HG02623 (cell line): ENCODE measurements at regions not wholly inside any gene's neighbourhood (a gene's known extent, or its start where the extent isn't known, plus 50 kb on each side); places are given as distances from the start of the nearest gene placed in this dataset.
A peak's percentile ranks its signal among the peaks of the same experiment; 100 is the strongest.

Source experiments
- ATAC-seq: cut with Tn5 transposase; IDR thresholded peaks from one replicate; pipeline ENCODE4 v1.9.1; 2021; ENCODE audit warnings: moderate library complexity; ENCODE audit not compliant: unreplicated experiment

- ATAC-seq = no peak
Measured at GRCh38 chr2:18907508-18907907, 318.1 kb upstream of the NT5C1B start.

GRCh38 chr2:18903750-18904149 lies 314.4 kb upstream of the NT5C1B start:
- peak; percentile 96 for ATAC-seq

GRCh38 chr2:18901242-18901641 lies 311.9 kb upstream of the NT5C1B start:
- no peak for ATAC-seq

GRCh38 chr2:18900691-18901141 lies 311.3 kb upstream of the NT5C1B start:
- ATAC-seq = no peak

- no peak for ATAC-seq
Measured at GRCh38 chr2:18899725-18900124, 310.4 kb upstream of the NT5C1B start.

GRCh38 chr2:18898271-18898670 lies 308.9 kb upstream of the NT5C1B start:
- no peak for ATAC-seq

GRCh38 chr2:18896125-18896764 lies 306.9 kb upstream of the NT5C1B start:
- no peak for ATAC-seq

- ATAC-seq = no peak
Measured at GRCh38 chr2:18891600-18892345, 302.4 kb upstream of the NT5C1B start.

GRCh38 chr2:18889565-18890332 lies 300.4 kb upstream of the NT5C1B start:
- no peak for ATAC-seq

GRCh38 chr2:18885457-18885856 lies 296.1 kb upstream of the NT5C1B start:
- no peak for ATAC-seq

- no peak for ATAC-seq
Measured at GRCh38 chr2:18883616-18884456, 294.5 kb upstream of the NT5C1B start.

- ATAC-seq = no peak
Measured at GRCh38 chr2:18871430-18871829, 282.1 kb upstream of the NT5C1B start.

GRCh38 chr2:18870307-18870706 lies 280.9 kb upstream of the NT5C1B start:
- ATAC-seq = no peak

- ATAC-seq = no peak
Measured at GRCh38 chr2:18861951-18862350, 272.6 kb upstream of the NT5C1B start.

- ATAC-seq = no peak
Measured at GRCh38 chr2:18860179-18860578, 270.8 kb upstream of the NT5C1B start.

- ATAC-seq = no peak
Measured at GRCh38 chr2:18856765-18857164, 267.4 kb upstream of the NT5C1B start.

GRCh38 chr2:18855027-18855426 lies 265.7 kb upstream of the NT5C1B start:
- ATAC-seq = no peak

- ATAC-seq = peak; percentile 85
Measured at GRCh38 chr2:18849841-18850578, 260.6 kb upstream of the NT5C1B start.

GRCh38 chr2:18848646-18849045 lies 259.3 kb upstream of the NT5C1B start:
- no peak for ATAC-seq

- no peak for ATAC-seq
Measured at GRCh38 chr2:18845854-18846445, 256.6 kb upstream of the NT5C1B start.
